Hematopoietic multipotent progenitor cell treated with erythropoietin and hydrocortisone succinate and interleukin-3 and kit ligand, for 17 days (in vitro differentiated cells): ENCODE measurements at regions not wholly inside any gene's neighbourhood (a gene's known extent, or its start where the extent isn't known, plus 50 kb on each side); places are given as distances from the start of the nearest gene placed in this dataset.

Source experiments
- DNase-seq: peaks from one replicate; pipeline ENCODE4 v3.0.0-alpha.2; 2015; ENCODE audit warnings: low spot score

GRCh38 chr2:23291239-23291638 lies 93.7 kb upstream of the KLHL29 start:
- DNase-seq = no peak

GRCh38 chr2:23292024-23292423 lies 93.0 kb upstream of the KLHL29 start:
- no peak for DNase-seq

DNA sequence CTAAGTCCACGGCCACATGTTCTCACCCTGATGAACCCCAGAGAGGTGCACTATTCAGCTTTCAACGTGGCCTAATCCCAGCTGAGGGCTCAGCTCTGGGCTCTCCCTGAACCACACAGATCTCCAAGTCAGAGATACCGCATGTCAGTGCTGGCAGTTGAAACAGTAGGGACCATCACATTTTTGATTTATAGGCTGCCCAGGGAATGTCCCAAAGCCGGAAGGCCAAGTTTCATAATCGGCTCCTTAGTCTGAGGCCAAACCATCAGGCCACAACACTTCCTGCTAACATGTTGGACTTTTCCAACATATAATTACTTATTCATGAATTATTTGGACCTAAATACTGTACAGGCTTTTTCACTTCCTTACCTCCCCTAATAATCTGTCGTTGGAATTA lies 91.9 kb upstream of the KLHL29 start:
- DNase-seq = no peak

DNA sequence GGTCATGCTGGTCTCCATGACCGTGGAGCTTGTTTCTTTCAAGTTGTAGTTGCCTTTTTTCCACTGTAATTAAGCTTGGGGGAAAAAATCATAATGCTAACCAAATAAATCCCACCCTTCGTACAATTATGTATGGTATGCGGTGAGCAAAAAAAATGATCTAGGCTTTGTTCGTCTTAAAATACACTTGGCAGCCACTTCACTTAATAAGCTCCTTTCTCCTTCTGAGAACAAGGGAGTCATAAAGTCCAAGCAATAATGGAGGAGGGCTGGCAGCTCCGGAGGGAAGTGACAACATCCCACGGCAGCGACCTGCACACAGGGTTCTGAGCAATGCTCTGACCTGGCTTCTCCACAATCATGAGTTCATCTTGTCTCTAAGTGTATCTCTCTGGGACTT lies 91.2 kb upstream of the KLHL29 start:
- no peak for DNase-seq

GRCh38 chr2:23294238-23294637 lies 90.7 kb upstream of the KLHL29 start:
- no peak for DNase-seq

GRCh38 chr2:23296691-23297090 lies 88.3 kb upstream of the KLHL29 start:
- DNase-seq = no peak

- no peak for DNase-seq
Measured at GRCh38 chr2:23297112-23297511, 87.9 kb upstream of the KLHL29 start.

DNA sequence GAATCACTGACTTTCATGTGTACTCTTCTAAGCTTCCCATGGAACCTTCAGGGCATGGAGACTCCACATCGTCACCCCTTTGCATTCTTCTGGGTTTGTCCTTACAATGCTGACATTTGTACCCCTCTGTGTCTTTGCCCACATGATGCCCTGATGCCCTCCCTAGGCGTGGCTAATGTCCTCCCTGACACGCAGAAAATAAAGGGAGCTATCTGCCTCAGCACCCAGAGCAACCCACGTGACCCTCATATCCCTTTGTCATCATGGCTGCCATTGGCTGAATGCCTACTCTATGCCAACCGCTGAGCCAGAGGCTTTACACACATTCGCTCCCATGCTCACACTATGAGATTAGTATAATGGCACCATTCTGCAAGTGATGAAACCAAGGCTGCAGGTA lies 86.4 kb upstream of the KLHL29 start:
- DNase-seq = no peak

- no peak for DNase-seq
Measured at GRCh38 chr2:23299476-23300195, 85.3 kb upstream of the KLHL29 start.

GRCh38 chr2:23301136-23301535 lies 83.8 kb upstream of the KLHL29 start:
- DNase-seq = no peak

DNA sequence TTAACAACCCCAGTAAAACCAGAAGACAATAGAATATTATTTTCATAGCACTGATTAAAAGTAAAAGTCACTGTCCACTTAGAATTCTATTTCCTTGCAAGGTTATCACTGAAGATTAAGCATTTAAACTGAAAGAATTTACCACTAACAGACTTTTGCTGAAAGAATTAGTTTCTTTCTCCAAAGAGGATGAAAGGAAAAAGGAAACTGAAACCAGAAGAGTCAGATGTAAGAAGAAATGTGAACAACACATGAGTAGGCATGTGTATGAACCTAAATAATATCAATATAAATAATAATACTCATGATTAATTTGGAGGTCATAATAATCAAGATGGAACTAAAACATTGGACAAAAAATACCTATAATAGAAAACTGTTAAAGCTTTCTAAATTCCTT lies 82.4 kb upstream of the KLHL29 start:
- DNase-seq = no peak

DNA sequence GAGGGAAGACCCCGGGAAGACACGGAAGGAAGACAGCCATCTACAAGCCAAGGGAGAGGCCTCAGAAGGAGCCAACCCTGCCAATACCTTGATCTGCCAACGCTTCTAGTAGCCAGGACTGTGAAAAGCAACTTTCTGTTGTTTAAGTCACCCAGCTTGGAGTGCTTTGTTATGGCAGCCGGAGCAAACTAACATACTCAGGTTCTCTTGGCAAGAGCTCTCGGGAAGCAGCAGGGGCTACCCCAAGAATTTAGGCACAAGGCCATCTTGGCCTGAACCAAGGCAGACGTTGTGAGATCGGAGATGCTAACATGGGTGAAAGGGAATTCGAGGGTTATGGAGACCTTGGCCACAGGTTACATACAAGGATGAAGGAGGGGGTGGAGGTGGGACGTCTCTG lies 78.6 kb upstream of the KLHL29 start:
- no peak for DNase-seq

DNA sequence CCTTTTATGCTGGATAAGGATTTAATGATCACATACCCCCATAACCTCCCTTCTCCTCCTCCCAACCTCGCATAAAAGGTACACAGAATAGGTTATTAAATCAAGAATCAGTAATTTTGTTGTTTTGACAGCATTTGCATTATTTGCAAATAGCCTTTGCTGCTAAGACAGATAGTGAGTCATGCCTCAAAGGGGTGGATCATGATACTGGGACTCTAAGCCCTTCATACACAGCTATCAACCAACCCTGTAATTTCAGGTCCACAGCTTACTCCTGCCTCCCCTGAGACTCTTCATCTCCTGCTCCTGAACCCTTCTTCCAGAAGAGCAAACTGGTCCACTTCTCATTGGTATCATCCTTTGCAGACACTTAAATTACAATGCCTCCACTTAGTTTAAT lies 73.8 kb upstream of the KLHL29 start:
- DNase-seq = no peak

DNA sequence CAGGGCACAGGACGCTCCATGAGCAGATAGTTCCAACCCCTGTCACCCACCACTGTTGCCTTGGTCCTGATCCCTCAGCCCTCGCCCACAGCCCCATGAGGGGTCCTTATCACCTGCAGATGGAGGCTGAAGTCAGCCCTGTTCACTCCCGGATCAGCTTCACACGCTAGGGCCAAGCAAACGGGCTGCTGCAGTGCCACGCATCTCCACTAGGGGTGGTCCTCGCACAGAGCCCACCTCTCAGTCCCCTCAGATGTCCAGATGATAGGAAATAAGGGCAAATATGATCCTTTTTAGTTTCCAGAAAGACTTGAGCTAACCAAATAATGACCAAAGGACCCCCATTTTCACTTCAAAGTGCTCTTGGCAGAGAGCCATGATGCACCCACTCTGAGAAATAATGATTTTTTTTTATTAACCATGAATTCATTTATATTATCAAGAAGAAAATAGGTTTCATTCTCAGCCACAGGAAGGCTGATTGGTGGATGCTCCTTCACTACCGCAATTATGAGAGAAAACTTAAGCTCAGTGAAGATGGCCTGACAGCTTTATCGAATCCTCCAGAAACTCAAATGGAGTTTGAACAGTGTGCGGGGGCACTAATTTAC lies 71.9 kb upstream of the KLHL29 start:
- no peak for DNase-seq

- DNase-seq = no peak
Measured at GRCh38 chr2:23314687-23315086, 70.3 kb upstream of the KLHL29 start.

DNA sequence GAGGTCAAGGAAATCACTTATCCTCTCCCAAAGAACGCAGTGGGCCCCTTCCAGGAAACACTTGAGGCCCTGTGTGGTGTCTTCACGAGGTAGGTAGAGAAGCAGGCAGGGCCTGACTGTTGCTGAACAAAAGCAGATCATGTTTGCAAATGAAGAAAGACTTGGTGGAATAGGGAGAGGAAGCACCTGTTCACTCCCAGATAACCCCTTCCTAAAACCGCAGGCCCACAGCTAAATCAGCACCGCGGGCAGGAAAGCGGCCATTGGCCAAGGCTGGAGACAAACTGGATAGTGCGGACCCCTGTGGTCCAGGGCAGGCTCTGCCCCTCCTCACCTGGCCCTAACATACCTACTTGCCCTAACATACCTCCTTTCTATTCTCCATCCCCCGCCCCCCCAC lies 64.9 kb upstream of the KLHL29 start:
- DNase-seq = no peak

DNA sequence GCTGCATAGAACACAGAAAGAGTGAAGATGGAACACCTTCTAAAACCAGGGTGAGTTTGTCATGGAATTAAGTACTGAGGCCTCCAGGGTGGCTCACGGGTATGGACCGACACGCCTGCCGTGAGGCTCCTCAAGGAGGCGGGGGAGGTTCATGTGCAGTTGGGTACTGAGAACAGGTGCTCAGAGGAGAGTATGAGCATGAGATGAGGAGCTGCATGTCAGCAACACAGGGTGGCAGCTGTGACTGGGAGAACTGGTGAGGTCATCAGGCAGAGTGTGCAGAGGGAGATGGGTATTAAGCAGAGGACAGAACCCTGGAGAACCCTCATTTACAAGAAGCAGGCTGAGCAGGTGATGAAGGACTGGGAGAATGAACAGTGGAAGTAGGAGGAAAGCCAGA lies 63.2 kb upstream of the KLHL29 start:
- no peak for DNase-seq

GRCh38 chr2:23322567-23323197 lies 62.3 kb upstream of the KLHL29 start:
- DNase-seq = no peak

GRCh38 chr2:23323198-23323916 lies 61.6 kb upstream of the KLHL29 start:
- DNase-seq = no peak

- DNase-seq = no peak
Measured at GRCh38 chr2:23323917-23324680, 60.9 kb upstream of the KLHL29 start.

GRCh38 chr2:23326330-23326729 lies 58.6 kb upstream of the KLHL29 start:
- no peak for DNase-seq

GRCh38 chr2:23327416-23327815 lies 57.6 kb upstream of the KLHL29 start:
- DNase-seq = no peak
